ENCODE measurements at regions not wholly inside any gene's neighbourhood (a gene's known extent, or its start where the extent isn't known, plus 50 kb on each side); places are given as distances from the start of the nearest gene placed in this dataset.

DNA sequence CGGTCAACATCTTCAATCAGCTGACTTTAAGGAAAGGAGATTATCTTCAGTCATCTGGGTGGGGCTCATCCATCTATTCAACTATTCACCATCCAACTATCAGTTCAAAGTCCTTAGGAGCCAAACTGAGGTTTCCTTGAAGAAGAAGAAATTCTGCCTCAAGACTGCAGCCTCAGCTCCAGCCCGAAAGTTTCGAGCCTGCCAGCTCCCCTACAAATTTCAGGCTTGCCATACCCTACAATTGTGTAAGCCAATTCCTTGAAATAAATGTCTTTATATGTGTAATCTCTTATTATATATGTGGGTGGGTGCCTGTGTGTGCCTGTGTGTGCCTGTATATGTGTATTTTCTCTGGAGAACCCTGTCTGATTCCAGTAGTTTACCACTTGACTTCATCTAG is 447.8 kb downstream of the INHBA start:
- Mint-ChIP-seq H3K9me3 (peaks cover 11% of the 10 kb centered on the region), H3K4me1 (peaks cover 10% of the 10 kb centered on the region), H3K27ac (no peak overlapping the region), H3K4me3 (no peak overlapping the region), H3K27me3 (ENCODE audit: insufficient read depth, low read depth, poor library complexity) (no peaks in the 10 kb centered on the region), H3K36me3 (ENCODE audit: low read depth) (no peaks in the 10 kb centered on the region)
- H3K4me3 ChIP-seq, result no peak overlapping the region
- H3F3A ChIP-seq (replicated peaks; ENCODE audit: low read depth), result no peaks in the 10 kb centered on the region
- H3K79me2 ChIP-seq (replicated peaks; ENCODE audit: insufficient read depth), result no peaks in the 10 kb centered on the region
- no peaks in the 10 kb centered on the region for H3K36me3 ChIP-seq (ENCODE audit: insufficient read depth)
- TF ChIP-seq JUNB (IDR thresholded peaks at IDR 0.05; ENCODE audit: unreplicated experiment) (no peak), ZNF114 (CRISPR knock-in tag; IDR thresholded peaks at IDR 0.05) (no peak), CREB1 (CRISPR knock-in tag; IDR thresholded peaks at IDR 0.05; ENCODE audit: low read depth) (no peak), NANOG (IDR thresholded peaks at IDR 0.05; ENCODE audit: borderline replicate concordance) (no peak), EZH2phosphoT487 (IDR thresholded peaks at IDR 0.05; ENCODE audit: unreplicated experiment) (no peak), ZNF331 (CRISPR knock-in tag; IDR thresholded peaks at IDR 0.05; ENCODE audit: low read depth) (no peak), EZH2 (IDR thresholded peaks at IDR 0.05; ENCODE audit: low read depth, unreplicated experiment) (no peak)
- TF ChIP-seq, protein P1, sequence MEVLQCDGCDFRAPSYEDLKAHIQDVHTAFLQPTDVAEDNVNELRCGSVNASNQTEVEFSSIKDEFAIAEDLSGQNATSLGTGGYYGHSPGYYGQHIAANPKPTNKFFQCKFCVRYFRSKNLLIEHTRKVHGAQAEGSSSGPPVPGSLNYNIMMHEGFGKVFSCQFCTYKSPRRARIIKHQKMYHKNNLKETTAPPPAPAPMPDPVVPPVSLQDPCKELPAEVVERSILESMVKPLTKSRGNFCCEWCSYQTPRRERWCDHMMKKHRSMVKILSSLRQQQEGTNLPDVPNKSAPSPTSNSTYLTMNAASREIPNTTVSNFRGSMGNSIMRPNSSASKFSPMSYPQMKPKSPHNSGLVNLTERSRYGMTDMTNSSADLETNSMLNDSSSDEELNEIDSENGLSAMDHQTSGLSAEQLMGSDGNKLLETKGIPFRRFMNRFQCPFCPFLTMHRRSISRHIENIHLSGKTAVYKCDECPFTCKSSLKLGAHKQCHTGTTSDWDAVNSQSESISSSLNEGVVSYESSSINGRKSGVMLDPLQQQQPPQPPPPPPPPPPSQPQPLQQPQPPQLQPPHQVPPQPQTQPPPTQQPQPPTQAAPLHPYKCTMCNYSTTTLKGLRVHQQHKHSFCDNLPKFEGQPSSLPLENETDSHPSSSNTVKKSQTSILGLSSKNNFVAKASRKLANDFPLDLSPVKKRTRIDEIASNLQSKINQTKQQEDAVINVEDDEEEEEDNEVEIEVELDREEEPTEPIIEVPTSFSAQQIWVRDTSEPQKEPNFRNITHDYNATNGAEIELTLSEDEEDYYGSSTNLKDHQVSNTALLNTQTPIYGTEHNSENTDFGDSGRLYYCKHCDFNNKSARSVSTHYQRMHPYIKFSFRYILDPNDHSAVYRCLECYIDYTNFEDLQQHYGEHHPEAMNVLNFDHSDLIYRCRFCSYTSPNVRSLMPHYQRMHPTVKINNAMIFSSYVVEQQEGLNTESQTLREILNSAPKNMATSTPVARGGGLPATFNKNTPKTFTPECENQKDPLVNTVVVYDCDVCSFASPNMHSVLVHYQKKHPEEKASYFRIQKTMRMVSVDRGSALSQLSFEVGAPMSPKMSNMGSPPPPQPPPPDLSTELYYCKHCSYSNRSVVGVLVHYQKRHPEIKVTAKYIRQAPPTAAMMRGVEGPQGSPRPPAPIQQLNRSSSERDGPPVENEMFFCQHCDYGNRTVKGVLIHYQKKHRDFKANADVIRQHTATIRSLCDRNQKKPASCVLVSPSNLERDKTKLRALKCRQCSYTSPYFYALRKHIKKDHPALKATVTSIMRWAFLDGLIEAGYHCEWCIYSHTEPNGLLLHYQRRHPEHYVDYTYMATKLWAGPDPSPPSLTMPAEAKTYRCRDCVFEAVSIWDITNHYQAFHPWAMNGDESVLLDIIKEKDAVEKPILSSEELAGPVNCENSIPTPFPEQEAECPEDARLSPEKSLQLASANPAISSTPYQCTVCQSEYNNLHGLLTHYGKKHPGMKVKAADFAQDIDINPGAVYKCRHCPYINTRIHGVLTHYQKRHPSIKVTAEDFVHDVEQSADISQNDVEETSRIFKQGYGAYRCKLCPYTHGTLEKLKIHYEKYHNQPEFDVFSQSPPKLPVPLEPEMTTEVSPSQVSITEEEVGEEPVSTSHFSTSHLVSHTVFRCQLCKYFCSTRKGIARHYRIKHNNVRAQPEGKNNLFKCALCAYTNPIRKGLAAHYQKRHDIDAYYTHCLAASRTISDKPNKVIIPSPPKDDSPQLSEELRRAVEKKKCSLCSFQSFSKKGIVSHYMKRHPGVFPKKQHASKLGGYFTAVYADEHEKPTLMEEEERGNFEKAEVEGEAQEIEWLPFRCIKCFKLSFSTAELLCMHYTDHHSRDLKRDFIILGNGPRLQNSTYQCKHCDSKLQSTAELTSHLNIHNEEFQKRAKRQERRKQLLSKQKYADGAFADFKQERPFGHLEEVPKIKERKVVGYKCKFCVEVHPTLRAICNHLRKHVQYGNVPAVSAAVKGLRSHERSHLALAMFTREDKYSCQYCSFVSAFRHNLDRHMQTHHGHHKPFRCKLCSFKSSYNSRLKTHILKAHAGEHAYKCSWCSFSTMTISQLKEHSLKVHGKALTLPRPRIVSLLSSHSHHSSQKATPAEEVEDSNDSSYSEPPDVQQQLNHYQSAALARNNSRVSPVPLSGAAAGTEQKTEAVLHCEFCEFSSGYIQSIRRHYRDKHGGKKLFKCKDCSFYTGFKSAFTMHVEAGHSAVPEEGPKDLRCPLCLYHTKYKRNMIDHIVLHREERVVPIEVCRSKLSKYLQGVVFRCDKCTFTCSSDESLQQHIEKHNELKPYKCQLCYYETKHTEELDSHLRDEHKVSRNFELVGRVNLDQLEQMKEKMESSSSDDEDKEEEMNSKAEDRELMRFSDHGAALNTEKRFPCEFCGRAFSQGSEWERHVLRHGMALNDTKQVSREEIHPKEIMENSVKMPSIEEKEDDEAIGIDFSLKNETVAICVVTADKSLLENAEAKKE (CRISPR knock-in tag; IDR thresholded peaks at IDR 0.05), result no peak
- TF ChIP-seq, protein P2, sequence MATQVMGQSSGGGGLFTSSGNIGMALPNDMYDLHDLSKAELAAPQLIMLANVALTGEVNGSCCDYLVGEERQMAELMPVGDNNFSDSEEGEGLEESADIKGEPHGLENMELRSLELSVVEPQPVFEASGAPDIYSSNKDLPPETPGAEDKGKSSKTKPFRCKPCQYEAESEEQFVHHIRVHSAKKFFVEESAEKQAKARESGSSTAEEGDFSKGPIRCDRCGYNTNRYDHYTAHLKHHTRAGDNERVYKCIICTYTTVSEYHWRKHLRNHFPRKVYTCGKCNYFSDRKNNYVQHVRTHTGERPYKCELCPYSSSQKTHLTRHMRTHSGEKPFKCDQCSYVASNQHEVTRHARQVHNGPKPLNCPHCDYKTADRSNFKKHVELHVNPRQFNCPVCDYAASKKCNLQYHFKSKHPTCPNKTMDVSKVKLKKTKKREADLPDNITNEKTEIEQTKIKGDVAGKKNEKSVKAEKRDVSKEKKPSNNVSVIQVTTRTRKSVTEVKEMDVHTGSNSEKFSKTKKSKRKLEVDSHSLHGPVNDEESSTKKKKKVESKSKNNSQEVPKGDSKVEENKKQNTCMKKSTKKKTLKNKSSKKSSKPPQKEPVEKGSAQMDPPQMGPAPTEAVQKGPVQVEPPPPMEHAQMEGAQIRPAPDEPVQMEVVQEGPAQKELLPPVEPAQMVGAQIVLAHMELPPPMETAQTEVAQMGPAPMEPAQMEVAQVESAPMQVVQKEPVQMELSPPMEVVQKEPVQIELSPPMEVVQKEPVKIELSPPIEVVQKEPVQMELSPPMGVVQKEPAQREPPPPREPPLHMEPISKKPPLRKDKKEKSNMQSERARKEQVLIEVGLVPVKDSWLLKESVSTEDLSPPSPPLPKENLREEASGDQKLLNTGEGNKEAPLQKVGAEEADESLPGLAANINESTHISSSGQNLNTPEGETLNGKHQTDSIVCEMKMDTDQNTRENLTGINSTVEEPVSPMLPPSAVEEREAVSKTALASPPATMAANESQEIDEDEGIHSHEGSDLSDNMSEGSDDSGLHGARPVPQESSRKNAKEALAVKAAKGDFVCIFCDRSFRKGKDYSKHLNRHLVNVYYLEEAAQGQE (IDR thresholded peaks at IDR 0.05; ENCODE audit: unreplicated experiment), result no peak
- no peaks in the 10 kb centered on the region for H3K4me1 ChIP-seq (ENCODE audit: insufficient read depth)
- ATAC-seq, result no peak
- no peaks in the 10 kb centered on the region for H4K20me1 ChIP-seq (replicated peaks; ENCODE audit: insufficient read depth)
- H2AFZ ChIP-seq, result no peak overlapping the region
- peaks cover 16% of the 10 kb centered on the region; the same call in 1 of the 2 replicates for H3K9me2 ChIP-seq (ENCODE audit: insufficient read depth)
- H3K27me3 ChIP-seq (ENCODE audit: insufficient read depth), result no peaks in the 10 kb centered on the region
- no peak overlapping the region for H3K27ac ChIP-seq (ENCODE audit: low read depth)
- H3K4me2 ChIP-seq, result no peak overlapping the region
- DNase-seq (ENCODE audit: low spot score), result no peak

Measured in GM23338 (cell line).